Duodenal mucosa (tissue), 2 donors: ENCODE measurements at regions not wholly inside any gene's neighbourhood (a gene's known extent, or its start where the extent isn't known, plus 50 kb on each side); places are given as distances from the start of the nearest gene placed in this dataset.
"Not testable (repeated sequence)": the region's sequence is repeated elsewhere in the genome, so short reads cannot be mapped to it uniquely, and the experiment has no call there.

Experiments used
- H3K27ac ChIP-seq: one replicate; pipeline ENCODE4 v1.7.0; 2013; ENCODE audit warnings: low read depth, low read length
- H3K27me3 ChIP-seq, 2 donors: one replicate each; pipeline ENCODE4 v1.7.0; 2013; ENCODE audit warnings: low read length in 2 of 2, control low read depth in 1 of 2; ENCODE audit not compliant: insufficient read depth in 2 of 2, control insufficient read depth in 1 of 2
- H3K36me3 ChIP-seq, 2 donors: one replicate each; pipeline ENCODE4 v1.7.0; 2013; ENCODE audit warnings: low read length in 2 of 2, control low read depth in 1 of 2; ENCODE audit not compliant: insufficient read depth in 2 of 2, control insufficient read depth in 1 of 2
- H3K4me1 ChIP-seq, 2 donors: one replicate each; pipeline ENCODE4 v1.7.0; 2013; ENCODE audit warnings: low read length in 2 of 2, control low read depth in 1 of 2; ENCODE audit not compliant: insufficient read depth in 2 of 2, control insufficient read depth in 1 of 2
- H3K4me3 ChIP-seq, 2 donors: one replicate each; pipeline ENCODE4 v1.7.0; 2013; ENCODE audit warnings: low read length in 2 of 2, low read depth in 1 of 2
- H3K9ac ChIP-seq, 2 donors: one replicate each; pipeline ENCODE4 v1.7.0; 2013; ENCODE audit warnings: low read length in 2 of 2, low read depth in 1 of 2
- H3K9me3 ChIP-seq, 2 donors: one replicate each; pipeline ENCODE4 v1.7.0; 2013; ENCODE audit warnings: low read length in 2 of 2, control low read depth in 1 of 2; ENCODE audit not compliant: control insufficient read depth in 1 of 2

GRCh38 chr11:87523276-87523675 is 485.5 kb downstream of the TMEM135 start:
- H3K9ac ChIP-seq, result no peak overlapping the region
- H3K9me3 ChIP-seq, result peaks cover 0 to 8% of the 10 kb centered on the region in 2 donors
- no peak overlapping the region for H3K27ac ChIP-seq
- no peaks in the 10 kb centered on the region for H3K4me1 ChIP-seq
- no peaks in the 10 kb centered on the region for H3K36me3 ChIP-seq
- no peak overlapping the region for H3K4me3 ChIP-seq
- no peaks in the 10 kb centered on the region for H3K27me3 ChIP-seq

DNA sequence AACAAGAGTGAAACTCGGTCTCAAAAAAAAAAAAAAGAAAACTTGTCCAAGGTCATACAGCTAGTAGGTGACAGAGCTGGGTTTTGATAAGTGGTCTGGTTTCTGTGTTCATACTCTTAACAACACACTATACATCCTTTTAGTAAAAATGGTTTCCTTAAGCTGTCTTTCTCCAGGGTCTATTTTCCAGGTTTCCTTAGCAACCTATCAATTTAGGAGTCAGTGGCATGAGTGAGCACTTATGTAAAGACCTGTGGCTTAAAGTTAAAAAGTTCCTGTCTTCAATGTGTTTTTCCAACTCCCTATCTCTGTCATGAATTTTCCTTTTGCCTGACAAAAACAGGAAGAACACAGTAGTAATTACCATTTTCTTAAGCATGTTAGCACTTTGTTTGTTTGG is 480.5 kb downstream of the TMEM135 start:
- Histone ChIP-seq H3K4me3 (no peak overlapping the region), H3K9ac (no peak overlapping the region), H3K36me3 (no peaks in the 10 kb centered on the region), H3K27me3 (no peaks in the 10 kb centered on the region), H3K27ac (no peak overlapping the region), H3K4me1 (no peaks in the 10 kb centered on the region), H3K9me3 (no peaks in the 10 kb centered on the region)

DNA sequence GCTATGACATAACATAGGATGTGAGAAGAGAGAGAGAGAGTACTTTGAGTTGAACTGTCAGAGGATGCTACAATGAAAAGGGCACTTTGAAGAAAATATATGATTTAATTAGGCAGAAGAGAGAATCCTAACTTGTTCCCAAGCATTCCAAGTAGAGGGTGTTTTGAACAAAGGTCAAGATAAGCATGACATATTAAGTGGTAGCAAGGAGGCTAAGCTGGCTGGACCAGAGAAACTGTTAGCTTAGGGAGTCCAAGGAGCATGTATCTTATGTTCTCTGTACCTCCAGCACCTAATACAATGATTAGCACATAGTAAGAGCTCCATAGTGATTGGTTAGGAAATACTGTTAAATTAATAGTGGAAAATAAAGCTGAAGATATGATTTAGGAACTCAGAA is 479.6 kb downstream of the TMEM135 start:
- Histone ChIP-seq H3K27ac (no peak overlapping the region), H3K9ac (no peak overlapping the region), H3K27me3 (no peaks in the 10 kb centered on the region), H3K4me3 (no peak overlapping the region), H3K9me3 (no peaks in the 10 kb centered on the region), H3K36me3 (no peaks in the 10 kb centered on the region), H3K4me1 (no peaks in the 10 kb centered on the region)

DNA sequence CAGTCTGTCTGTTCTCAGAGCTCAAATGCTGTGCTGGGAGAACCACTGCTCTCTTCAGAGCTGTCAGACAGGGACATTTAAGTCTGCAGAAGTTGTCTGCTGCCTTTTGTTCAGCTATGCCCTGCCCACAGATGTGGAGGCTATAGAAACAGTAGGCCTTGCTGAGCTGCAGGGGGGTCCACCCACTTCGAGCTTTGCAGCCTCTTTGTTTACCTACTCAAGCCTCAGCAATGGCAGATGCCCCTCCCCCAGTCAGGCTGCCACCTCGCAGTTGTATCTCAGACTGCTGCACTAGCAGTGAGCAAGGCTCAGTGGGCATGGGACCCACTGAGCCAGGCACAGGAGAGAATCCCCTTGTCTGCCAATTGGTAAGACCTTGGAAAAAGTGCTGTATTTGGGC is 470.0 kb downstream of the TMEM135 start:
- H3K36me3 ChIP-seq, H3K4me1 ChIP-seq, H3K27me3 ChIP-seq, H3K9me3 ChIP-seq, H3K9ac ChIP-seq, H3K4me3 ChIP-seq, H3K27ac ChIP-seq: not testable (repeated sequence)

GRCh38 chr11:87506946-87507345 is 469.2 kb downstream of the TMEM135 start:
- H3K4me1 ChIP-seq, H3K9me3 ChIP-seq, H3K9ac ChIP-seq, H3K36me3 ChIP-seq, H3K27me3 ChIP-seq, H3K27ac ChIP-seq, H3K4me3 ChIP-seq: not testable (repeated sequence)

DNA sequence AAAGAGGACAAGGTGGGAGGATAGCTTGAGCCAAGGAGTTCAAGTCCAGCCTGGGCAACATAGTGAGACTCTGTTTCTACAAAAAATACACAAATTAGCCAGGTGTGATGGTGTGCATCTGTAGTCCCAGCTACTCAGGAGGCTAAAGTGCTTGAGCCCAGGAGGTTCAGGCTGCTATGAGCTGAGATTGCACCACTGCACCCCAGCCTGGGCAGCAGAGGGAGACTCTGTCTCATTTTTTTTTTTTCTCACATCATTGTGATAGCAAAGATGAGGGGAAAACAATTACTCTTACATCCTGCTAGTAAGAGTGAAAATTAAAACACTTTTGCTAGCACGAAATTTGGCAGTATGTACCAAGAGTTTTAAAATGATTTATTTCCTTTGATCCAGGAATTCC is 463.7 kb downstream of the TMEM135 start:
- no peak overlapping the region for H3K27ac ChIP-seq
- H3K9ac ChIP-seq, result no peak overlapping the region
- no peaks in the 10 kb centered on the region for H3K9me3 ChIP-seq
- no peak overlapping the region for H3K4me3 ChIP-seq
- no peaks in the 10 kb centered on the region for H3K27me3 ChIP-seq
- no peaks in the 10 kb centered on the region for H3K4me1 ChIP-seq
- H3K36me3 ChIP-seq, result no peaks in the 10 kb centered on the region

GRCh38 chr11:87494936-87495335 is 457.2 kb downstream of the TMEM135 start:
- not testable (repeated sequence) for H3K9me3 ChIP-seq, H3K9ac ChIP-seq, H3K4me1 ChIP-seq, H3K36me3 ChIP-seq, H3K27ac ChIP-seq, H3K4me3 ChIP-seq, H3K27me3 ChIP-seq

- H3K27me3 ChIP-seq, H3K9ac ChIP-seq, H3K36me3 ChIP-seq, H3K4me1 ChIP-seq, H3K27ac ChIP-seq, H3K9me3 ChIP-seq, H3K4me3 ChIP-seq: not testable (repeated sequence)
Observed at GRCh38 chr11:87494026-87494425, 456.3 kb downstream of the TMEM135 start.

DNA sequence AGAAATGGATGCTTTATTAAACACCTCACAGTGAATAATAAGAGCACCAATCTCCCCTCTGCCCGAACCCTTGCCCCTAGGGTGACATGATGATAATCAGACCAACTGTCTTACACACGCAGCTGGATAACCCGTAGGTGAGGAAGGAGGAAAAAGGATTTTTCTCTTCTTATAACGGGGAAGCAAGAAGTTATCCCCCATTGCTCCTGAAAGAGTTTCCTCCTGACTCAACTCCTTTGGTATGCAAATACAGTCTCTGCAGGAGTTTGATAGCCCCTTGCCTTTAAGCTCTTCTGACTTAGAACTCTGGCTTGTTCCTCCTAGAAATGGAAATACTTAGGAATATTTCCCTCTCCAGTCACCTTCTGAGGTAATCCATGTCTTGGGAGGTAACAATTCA is 455.8 kb downstream of the TMEM135 start:
- no peak overlapping the region for H3K27ac ChIP-seq
- H3K9me3 ChIP-seq, result no peaks in the 10 kb centered on the region
- no peaks in the 10 kb centered on the region for H3K27me3 ChIP-seq
- H3K4me1 ChIP-seq, result no peaks in the 10 kb centered on the region
- H3K36me3 ChIP-seq, result no peaks in the 10 kb centered on the region
- no peak overlapping the region for H3K4me3 ChIP-seq
- no peak overlapping the region for H3K9ac ChIP-seq

DNA sequence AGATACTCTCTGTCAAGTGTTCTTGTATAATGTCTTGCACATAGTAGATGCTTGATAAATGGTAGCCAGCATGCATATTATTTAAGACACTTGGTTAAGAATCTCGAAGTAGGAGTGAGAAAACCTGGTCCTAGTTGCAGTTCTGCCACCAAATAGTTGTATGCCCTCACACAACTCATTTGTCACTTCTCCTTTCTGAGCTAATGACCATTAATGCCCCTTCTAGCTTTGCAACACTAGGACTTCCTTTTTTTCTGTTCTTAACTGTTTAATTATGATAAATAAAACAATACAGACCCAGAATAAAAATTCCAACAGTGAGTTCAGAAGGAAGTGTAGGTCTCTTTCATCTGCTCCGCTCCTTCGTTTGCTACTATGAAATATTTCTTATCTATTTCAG is 453.6 kb downstream of the TMEM135 start:
- Histone ChIP-seq H3K36me3 (no peaks in the 10 kb centered on the region), H3K9me3 (no peaks in the 10 kb centered on the region), H3K4me3 (no peak overlapping the region), H3K27me3 (no peaks in the 10 kb centered on the region), H3K27ac (no peak overlapping the region), H3K9ac (no peak overlapping the region), H3K4me1 (no peaks in the 10 kb centered on the region)

- no peaks in the 10 kb centered on the region for H3K36me3 ChIP-seq
- no peaks in the 10 kb centered on the region for H3K9me3 ChIP-seq
- no peak overlapping the region for H3K27ac ChIP-seq
- H3K9ac ChIP-seq, result no peak overlapping the region
- H3K27me3 ChIP-seq, result no peaks in the 10 kb centered on the region
- no peaks in the 10 kb centered on the region for H3K4me1 ChIP-seq
- H3K4me3 ChIP-seq, result no peak overlapping the region
Observed at GRCh38 chr11:87490671-87491070, 452.9 kb downstream of the TMEM135 start.
